ENCODE measurements at regions not wholly inside any gene's neighbourhood (a gene's known extent, or its start where the extent isn't known, plus 50 kb on each side); places are given as distances from the start of the nearest gene placed in this dataset.

GRCh38 chr13:76808927-76809326 lies 77.3 kb downstream of the KCTD12 start:
- TF ChIP-seq POLR2A (IDR thresholded peaks at IDR 0.05; ENCODE audit: low read depth, low read length) = no peak
- TF ChIP-seq TAF1 (IDR thresholded peaks at IDR 0.05; ENCODE audit: low read depth, low read length) = no peak
- TF ChIP-seq PAX5 (IDR thresholded peaks at IDR 0.05; ENCODE audit: insufficient read depth, low read length, severe bottlenecking) = no peak
- TF ChIP-seq POLR2AphosphoS5 (IDR thresholded peaks at IDR 0.05; ENCODE audit: low read depth, low read length) = no peak
- TF ChIP-seq SPI1 (IDR thresholded peaks at IDR 0.05; ENCODE audit: low read depth, low read length) = no peak
